ENCODE measurements at regions not wholly inside any gene's neighbourhood (a gene's known extent, or its start where the extent isn't known, plus 50 kb on each side); places are given as distances from the start of the nearest gene placed in this dataset.

- no peak for TF ChIP-seq CTCF (IDR thresholded peaks at IDR 0.05)
- TF ChIP-seq EZH2 (IDR thresholded peaks at IDR 0.05): no peak
- TF ChIP-seq EZH2phosphoT487 (IDR thresholded peaks at IDR 0.05): no peak
Measured at GRCh38 chr1:55610203-55610602, 395.0 kb upstream of the USP24 start.

Data from neural progenitor cell (in vitro differentiated cells).